HL-60 (cell line): ENCODE measurements at regions not wholly inside any gene's neighbourhood (a gene's known extent, or its start where the extent isn't known, plus 50 kb on each side); places are given as distances from the start of the nearest gene placed in this dataset.

Experiments used
- CTCF ChIP-seq: IDR thresholded peaks from one replicate; pipeline ENCODE4 v1.5.1; 2011; ENCODE audit warnings: low read length, control low read depth, inconsistent platforms; ENCODE audit not compliant: insufficient read depth
- POLR2AphosphoS5 ChIP-seq: IDR thresholded peaks from 2 replicates; pipeline ENCODE4 v1.6.1; 2012; ENCODE audit warnings: low read depth
- REST ChIP-seq: IDR thresholded peaks from 2 replicates; pipeline ENCODE4 v1.6.1; 2012; ENCODE audit warnings: low read depth; ENCODE audit not compliant: insufficient replicate concordance

GRCh38 chr1:116318897-116319296 is 54.1 kb upstream of the ATP1A1 start:
- no peak for TF ChIP-seq CTCF
- TF ChIP-seq REST = no peak
- no peak for TF ChIP-seq POLR2AphosphoS5
